Fibroblast of the aortic adventitia (primary cell): ENCODE measurements at regions not wholly inside any gene's neighbourhood (a gene's known extent, or its start where the extent isn't known, plus 50 kb on each side); places are given as distances from the start of the nearest gene placed in this dataset.

Experiments used
- DNase-seq: peaks from one replicate; pipeline ENCODE4 v3.0.0-alpha.2; 2010; ENCODE audit warnings: low read depth
- H3K4me3 ChIP-seq: 2 replicates; pipeline ENCODE4 v1.5.1; 2011; ENCODE audit warnings: low read depth, mild to moderate bottlenecking, control low read depth, low read length, moderate library complexity
- CTCF ChIP-seq: IDR thresholded peaks from 2 replicates; pipeline ENCODE4 v1.5.1; 2011; ENCODE audit warnings: mild to moderate bottlenecking, low read length, control low read depth, inconsistent platforms; ENCODE audit not compliant: insufficient read depth

DNA sequence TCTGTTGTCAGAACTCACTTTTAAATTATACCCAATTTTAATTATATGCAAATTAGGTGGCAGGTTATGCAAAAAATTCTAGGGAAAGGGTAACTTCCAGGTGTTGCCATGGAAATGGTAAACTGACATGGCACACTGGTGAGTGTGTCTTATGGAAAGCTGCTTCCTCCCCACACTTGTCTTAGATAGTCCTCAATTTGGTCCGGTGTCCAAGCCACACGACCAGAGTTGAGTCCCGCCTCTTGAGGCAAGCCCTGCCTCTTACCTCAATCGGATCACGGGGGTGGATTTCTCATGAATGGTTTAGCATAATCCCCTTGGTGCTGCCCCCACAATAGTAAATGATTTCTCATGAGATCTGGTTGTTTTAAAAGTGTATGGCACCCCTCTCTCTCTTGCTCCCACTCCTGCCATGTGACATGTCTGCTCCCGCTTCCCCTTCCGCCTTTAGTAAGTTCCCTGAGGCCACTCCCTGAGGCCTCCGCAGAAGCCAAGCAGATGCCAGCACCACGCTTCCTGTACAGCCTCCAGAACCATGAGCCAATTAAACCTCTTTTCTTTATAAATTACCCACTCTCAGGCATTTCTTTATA, 74.9 kb downstream of the MATN1 start:
- H3K4me3 ChIP-seq, result no peak overlapping the region
- no peak for TF ChIP-seq CTCF
- no peak for DNase-seq

- no peak overlapping the region for H3K4me3 ChIP-seq
- DNase-seq, result peak; percentile 7
- no peak for TF ChIP-seq CTCF
Measured at GRCh38 chr1:30645807-30646206, 77.6 kb downstream of the MATN1 start.

- no peak for DNase-seq
- no peak overlapping the region for H3K4me3 ChIP-seq
- no peak for TF ChIP-seq CTCF
Measured at GRCh38 chr1:30642391-30643120, 80.8 kb downstream of the MATN1 start.

DNA sequence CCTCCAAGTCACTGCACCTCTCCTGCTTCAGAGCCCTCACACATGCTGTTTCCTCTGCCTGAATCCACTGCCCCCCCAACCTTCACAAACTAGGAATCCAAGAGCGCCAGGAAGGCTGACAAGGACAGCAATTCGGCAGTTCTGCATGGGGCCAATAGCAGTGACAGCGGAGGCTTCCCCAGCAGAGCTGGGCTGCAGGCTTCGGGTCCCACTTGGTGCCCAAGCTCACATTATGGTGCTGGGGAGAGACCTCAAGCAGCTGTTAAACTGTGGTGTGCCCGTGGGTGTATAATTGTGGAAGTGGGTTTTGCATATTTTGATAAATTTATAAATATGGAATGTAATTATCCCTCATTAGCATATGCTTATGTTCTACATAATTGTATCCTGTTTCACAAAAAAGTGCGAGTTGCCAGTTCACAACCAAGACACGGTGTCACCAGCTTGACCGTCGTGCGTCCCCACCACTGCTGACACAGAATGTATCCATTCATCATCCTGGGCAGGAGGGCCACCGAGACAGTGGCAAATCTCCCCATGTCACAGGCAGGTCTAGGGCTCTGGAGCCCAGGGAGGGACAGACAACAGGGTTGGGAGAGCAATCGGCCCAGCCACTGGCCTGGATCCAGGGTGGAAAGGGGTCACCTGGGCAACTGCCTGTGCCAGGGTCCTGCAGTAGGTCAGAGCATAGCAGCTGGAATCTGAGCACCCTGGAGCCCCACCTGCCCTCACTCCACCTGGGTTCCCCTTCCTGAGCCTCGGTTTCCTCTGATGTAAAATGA, 81.6 kb downstream of the MATN1 start:
- no peak overlapping the region for H3K4me3 ChIP-seq
- no peak for TF ChIP-seq CTCF
- DNase-seq, result no peak

- H3K4me3 ChIP-seq, result no peak overlapping the region
- TF ChIP-seq CTCF, result no peak
- no peak for DNase-seq
Measured at GRCh38 chr1:30639881-30640452, 83.4 kb downstream of the MATN1 start.

GRCh38 chr1:30638811-30639210, 84.6 kb downstream of the MATN1 start:
- no peak for TF ChIP-seq CTCF
- no peak for DNase-seq
- H3K4me3 ChIP-seq, result no peak overlapping the region
